ENCODE measurements at regions not wholly inside any gene's neighbourhood (a gene's known extent, or its start where the extent isn't known, plus 50 kb on each side); places are given as distances from the start of the nearest gene placed in this dataset.
"Not testable (repeated sequence)": the region's sequence is repeated elsewhere in the genome, so short reads cannot be mapped to it uniquely, and the experiment has no call there.

DNA sequence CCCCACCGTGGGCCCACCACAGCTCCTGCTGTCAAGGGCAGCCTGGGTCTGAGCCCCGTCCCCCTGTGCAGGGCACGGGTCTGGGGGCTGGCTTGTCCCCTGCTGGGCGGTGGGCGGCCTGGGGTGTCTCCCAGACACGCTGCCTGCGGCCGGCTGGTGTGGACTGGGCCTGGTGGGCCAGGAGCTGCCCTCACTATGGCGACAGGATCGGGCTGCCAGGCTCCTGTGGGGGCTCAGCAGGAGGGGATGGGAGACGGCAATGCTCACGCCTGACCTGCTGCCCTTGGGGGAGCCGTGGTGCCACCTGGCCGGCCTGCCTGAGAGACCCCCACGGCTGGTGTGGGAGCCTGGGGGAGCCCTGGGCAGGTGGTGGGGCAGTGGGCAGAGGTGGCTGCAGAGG is 156.1 kb downstream of the TMEM121 start:
- not testable (repeated sequence) for DNase-seq

DNA sequence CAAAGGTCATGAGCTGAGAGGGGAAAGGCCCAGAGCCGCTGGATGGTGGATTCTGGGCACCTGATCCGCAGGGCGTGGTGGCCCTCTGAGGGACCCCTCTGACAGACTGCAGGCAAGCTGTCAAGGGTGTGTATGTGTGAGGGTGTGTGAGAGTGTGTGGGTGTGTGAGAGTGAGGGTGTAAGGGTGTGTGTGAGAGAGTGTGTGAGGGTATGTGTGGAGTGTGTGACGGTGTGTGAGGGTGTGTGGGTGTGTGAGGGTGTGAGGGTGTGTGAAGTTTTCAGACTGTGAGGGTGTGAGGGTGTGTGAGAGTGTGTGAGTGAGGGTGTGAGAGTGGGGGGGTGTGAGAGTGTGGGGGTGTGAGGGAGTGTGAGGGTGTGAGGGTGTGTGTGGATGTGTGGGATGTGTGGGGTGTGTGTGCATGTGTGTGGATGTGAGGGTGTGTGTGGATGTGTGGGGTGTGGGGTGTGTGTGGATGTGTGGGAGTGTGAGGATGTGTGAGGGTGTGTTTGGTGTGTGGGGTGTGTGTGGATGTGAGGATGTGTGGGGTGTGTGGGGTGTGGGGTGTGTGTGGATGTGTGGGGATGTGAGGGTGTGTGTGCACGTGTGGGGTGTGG is 156.7 kb downstream of the TMEM121 start:
- DNase-seq, result no peak

DNA sequence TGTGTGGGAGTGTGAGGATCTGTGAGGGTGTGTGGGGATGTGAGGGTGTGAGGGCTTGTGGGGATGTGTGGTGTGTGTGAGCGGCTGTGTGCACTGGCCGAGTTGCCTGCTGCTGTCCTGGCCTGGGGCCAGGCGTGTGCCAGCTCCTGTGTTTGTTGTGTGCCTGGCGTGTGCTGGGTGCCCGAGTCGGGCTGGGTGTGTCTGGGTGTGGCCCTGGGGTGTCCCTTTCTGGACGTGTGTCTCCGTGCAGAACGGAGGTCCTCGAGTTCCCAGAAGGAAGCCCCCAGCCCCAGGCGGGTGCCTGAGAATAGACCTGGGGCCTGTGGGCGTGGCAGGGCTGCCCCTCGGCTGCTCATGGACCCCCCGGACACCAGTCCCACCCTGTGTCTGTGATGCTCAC is 157.7 kb downstream of the TMEM121 start:
- DNase-seq, result not testable (repeated sequence)

DNA sequence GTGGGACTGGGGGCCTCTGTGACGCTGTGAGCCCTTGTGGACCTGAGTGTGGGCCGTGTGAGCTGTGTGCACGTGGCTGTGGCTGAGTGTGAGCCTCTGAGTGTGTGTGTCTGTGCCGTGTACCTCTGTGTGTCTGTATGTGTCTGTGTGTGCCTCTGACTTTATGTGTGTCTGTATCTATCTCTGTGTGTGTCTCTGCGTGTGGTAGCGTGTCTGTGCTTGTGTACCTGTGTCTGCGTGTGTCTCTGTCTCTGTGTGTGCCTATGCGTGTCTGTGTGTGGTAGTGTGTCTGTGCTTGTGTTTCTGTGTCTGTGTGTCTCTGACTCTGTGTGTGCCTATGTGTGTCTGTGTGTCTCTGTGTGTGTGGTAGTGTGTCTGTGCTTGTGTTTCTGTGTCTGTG is 158.2 kb downstream of the TMEM121 start:
- not testable (repeated sequence) for DNase-seq

DNA sequence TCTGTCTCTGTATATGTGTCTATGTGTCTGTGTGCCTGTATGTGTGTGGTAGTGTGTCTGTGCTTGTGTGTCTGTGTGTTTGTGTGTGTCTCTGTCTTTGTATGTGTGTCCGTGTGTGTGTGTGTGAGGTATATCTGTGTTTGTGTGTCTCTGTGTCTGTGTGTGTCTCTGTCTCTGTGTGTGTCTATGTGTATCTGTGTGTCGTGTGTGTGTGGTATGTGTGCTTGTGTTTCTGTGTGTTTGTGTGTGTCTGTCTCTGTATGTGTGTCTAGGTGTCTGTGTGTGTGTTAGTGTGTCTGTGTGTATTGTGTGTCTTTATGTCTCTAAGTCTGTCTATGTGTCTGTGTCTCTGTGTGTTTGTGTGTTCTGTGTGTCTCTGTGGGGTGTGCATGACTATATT is 158.6 kb downstream of the TMEM121 start:
- DNase-seq, result no peak

DNA sequence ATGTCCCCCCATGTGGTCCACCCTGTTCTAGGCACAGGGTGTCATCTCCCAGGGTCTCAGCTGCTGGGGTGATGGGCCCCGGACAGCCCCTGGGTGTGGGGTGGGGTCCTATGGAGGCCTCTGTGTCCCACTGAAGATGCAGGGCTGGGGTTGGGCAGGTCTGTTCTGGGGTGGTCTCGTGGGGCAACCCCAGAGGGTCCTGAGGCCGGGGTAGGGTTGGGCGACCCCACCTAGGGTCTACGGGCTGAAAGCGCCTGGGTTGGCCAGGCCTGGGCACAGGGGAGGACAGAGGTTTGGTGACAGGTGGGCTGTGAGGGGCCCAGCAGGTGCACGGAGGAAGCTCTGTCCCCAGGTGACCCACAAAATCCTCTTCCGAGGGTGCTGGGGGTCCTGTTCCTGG is 159.2 kb downstream of the TMEM121 start:
- DNase-seq, result not testable (repeated sequence)

DNA sequence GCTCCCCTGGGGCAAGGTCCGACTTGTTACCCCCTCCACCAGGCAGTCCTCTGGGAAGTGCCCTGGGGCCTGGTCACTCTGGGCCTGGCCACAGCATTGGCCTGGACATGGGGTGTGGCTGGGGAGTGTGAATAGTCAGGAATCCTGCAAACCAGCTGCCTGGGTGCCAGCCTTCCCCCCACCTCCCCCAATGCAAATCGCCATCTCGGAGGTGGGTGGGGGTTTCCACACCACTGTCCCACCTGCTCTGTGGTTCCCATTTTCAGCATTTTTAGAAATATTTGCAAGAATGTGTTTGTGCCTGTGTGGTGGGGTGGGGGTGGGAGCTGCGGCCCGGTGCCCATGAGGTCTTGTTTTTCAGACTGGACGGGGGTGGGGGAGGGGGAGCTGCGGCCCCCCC is 159.7 kb downstream of the TMEM121 start:
- DNase-seq, result not testable (repeated sequence)

DNA sequence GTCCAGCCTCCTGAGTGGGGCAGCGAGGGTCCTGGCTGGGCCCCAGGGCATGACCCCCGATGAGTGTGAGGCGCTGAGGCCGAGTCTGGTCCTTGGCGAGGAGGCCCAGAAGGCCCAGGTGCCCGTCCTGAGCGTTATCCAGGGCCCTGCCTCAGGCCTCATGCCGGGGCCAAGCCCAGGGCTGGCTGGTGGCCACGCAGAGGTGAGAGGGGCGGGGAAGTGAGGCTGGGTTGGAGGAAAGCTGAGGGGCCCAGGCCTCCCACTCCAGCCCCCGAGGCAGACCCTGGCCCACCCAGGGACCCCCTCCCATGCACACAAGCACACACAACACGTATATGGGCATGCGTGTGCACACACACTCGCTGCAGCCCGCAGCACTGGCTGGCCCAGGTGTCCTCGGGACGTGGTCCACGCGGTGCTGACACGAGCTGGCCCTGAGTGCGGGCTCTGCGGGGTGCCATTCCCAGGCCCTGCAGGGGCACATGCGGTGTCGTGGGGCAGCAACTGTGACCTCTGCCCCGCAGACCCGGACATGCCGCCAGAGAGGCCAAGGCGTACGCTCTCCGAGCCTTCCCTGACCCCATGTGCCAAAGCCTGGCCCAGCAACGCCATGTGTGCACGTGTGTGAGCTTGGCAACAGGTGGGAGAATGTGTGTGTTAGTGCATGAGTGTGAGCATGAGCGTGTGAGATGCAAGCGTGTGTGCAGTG is 160.2 kb downstream of the TMEM121 start:
- not testable (repeated sequence) for DNase-seq

DNA sequence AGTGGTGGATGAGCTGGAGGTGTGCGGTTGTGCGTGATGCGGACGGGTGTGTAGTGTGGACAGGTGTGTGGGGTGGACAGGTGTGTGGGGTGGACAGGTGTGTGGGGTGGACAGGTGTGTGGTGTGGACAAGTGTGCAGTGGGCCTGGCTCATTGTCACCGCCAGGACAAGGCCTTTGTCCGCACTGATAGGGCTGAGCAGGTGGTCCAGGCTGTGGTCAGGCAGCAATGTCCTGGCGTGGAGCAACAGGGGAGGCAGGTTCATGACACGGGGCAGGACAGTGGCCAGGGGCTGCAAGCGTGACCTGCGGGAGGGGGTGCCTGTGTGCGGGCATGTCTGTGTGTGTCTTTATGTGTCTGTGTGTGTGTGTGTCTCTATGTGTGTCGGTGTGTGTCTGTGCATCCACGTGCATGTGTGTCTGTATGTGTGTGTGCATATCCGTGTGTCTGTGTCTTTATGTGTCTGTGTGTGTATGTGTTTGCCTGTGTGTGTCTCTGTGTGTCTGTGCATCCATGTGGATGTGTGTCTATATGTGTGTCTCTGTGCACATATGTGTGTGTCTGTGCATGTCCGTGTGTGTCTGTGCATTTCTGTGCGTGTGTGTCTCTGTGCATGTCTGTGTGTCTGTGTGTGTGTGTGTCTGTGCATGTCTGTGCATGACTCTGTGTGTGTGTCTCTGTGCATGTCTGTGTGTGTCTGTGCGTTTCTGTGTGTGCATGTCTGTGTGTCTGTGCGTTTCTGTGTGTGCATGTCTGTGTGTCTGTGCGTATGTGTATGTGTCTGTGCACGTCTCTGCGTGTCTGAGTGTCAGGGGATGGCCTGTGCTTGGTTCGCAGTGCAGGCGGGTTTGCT is 161.0 kb downstream of the TMEM121 start:
- not testable (repeated sequence) for DNase-seq

DNA sequence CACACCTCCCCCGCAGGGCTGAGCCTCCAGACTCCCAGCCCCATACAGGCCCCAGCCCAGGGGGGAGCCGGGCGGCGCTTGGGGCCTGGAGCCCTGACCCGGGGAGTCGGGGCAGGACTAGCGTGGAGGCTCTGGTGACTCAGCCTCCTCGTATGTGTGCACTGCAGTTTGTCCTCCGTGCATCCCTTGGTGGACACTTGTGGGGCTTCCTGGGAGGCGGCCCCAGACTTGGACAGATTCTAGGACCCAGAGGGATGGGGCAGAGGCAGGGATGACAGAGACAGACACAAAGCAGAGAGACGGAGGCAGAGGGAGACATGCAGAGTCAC is 161.6 kb downstream of the TMEM121 start:
- DNase-seq, result not testable (repeated sequence)

DNA sequence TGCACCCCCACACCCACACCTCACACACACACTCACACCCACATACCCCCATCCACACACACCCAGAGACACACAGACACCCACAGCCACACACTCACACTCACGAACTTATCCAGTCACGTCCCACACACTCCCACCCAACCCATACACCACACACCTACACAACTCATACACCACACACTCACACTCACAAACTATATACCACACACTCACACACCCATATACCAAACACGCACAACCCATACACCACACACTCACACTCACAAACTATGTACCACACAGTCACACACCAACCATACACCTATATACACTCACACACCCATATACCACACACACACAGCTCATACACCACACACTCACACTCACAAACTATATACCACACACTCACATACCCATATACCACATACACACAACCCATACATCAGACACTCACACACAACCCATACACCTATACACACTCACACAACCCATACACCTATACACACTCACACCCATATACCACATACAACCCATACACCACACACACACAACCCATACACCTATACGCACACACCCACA is 162.4 kb downstream of the TMEM121 start:
- not testable (repeated sequence) for DNase-seq

DNA sequence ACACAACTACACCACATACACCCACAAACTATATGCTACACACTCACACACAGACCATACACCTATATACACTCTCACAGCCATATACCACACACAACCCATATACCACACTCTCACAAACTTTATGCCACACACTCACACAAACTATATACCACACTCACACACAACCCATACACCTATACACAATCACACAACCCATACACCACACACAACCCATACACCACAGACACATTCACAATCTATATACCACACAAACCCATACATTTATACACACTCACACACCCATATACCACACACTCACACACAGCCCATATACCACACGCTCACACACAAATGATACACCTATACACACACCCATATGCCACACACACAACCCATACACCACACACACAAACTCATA is 163.3 kb downstream of the TMEM121 start:
- DNase-seq, result no peak

DNA sequence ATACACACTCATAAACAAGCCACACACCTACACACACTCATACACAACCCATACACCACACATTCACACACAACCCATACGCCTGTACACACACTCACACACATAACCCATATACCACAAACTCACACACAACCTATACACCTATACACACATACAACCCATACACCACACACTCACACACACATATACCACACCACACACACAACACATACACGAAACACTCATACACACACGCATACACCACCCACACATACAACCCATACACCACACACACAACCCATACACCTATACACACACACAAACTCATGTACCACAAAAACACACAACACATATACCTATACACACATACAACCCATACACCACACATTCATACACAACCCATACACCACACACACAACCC is 164.3 kb downstream of the TMEM121 start:
- no peak for DNase-seq

DNA sequence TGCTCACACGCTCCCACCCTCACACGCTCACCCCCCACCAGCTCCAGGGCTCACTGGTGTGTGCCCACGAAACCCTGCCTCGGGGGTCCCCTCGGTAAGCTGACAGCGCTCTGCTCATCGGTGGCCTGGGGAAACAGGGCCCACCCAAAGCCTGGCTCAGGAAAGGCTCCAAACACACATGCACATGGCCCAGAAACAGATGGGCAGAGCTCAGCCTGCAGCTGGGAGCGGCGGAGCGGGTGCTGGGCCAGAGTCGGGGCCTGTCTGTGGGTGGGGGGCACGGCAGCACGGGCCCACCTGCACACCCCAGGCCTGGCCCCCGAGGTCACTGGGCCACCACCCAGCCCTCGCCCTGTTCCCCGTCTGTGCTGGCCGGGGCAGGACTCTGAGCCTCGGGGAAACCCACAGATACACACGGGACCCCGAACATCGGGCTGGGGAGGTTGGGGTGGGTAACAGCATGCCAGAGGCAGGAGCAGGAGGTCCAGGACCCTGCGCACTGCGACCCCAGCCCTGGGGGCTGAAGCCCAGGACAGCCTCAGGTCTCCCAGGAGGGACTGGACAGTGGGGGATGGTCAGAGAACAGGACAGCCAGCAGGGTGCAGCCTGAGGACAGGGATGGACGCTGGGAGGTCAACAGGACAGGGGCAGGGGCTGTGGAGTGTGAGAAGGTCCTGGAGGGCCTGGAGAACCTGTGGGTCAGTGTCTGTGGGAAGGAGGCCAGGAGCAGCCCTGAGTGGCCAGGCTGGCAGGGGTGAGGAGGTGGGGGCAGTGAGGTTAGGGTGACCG is 165.1 kb downstream of the TMEM121 start:
- DNase-seq, result not testable (repeated sequence)

DNA sequence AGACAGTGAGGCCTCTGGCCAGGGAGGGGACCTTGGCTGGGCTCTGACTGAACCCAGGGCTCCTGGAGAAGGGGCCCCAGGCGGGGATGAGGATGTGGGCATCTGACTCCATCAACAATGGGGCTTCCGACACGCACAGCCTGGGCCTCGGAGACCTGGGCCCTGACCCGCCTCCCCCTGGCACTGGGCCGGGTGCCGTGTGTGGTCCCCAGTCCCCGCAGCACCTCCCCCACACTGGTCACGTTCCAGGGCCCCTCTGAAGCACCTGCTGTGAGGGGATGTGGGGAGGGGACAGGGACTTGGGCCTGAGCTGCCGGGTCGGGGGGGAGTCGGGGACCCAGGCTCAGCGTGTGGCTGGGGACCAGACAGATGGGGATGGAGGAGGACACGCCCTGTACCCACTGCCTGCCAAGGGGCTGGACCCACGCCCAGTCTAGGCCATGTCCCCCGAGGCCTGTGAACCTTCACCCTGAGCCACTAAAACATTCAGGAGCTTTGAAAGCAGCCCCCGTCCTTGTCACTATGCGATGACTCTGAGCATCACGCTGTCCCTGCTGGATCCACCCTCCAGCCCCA is 165.8 kb downstream of the TMEM121 start:
- not testable (repeated sequence) for DNase-seq

DNA sequence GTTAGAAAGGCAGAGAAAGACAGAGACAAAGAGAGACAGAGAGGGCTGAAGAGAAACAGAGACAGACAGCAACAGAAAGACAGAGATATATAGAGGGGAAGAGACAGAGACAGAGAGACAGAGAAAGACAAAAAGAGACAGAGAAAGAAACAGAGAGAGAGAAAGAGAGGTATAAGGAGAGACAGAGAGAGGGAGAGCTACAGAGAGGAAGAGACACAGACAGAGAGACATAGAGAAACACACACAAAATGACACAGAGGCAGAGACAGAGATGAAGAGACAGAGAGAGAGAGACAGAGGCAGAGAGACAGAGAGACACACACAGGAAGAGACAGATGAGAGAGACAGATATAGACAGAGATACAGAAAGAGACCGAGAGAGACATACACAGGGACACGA is 168.6 kb downstream of the TMEM121 start:
- DNase-seq, result no peak

DNA sequence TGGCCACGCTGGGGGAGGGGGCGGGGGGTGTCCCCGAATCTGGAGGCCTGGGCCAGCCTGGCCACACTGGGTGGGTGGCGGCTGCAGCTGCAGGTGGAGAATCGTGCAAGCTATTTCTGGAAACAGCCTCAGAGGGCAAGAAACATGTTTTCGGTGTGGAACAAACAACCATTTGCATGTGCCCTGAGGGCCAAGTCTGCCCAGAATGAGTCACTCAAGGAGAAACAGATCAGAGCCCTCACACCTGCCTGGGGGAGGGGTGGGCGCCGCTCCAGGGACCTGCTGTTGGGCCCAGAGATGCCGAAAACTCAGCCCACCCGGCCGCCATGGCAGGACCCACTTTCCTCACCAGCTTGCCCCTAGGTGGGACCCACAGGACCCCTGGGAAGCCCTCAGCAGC is 170.0 kb downstream of the TMEM121 start:
- not testable (repeated sequence) for DNase-seq

DNA sequence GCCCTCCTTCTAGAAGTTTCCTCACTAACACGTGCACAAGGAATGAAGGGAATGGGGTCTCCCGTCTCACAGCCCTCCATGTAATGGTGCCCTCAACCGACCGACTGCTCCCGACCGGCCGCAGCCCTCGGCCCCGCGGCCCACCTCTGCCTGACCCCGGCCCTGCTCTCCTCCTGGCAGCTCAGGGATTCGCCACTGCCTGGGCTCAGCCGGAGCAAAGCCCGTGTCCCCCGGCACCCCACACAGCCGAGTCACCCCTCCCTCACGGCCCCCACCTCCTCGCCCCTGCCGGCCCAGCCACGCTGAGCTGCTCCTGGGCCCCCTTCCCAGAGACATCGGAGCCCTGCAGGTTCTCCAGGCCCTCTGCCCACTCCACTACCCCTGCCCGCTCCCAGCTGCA is 171.0 kb downstream of the TMEM121 start:
- DNase-seq, result not testable (repeated sequence)

DNA sequence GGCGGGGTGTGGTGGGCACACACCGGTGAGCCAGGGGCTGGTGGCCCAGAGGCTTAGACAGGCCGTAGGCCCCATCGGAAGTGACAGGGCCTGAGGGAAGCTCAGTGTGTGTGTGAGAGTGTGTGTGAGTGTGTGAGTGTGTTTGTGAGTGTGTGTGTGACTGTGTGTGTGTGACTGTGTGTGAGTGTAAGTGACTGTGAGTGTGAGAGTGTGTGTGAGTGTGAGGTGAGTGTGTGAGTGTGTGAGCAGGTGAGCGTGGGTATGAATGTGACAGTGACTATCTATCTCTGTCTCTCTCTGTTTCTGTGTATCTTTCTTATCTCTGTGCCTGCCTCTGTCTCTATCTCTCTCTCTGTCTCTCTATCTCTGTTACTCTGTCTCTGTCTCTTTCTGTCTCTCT is 171.6 kb downstream of the TMEM121 start:
- not testable (repeated sequence) for DNase-seq

DNA sequence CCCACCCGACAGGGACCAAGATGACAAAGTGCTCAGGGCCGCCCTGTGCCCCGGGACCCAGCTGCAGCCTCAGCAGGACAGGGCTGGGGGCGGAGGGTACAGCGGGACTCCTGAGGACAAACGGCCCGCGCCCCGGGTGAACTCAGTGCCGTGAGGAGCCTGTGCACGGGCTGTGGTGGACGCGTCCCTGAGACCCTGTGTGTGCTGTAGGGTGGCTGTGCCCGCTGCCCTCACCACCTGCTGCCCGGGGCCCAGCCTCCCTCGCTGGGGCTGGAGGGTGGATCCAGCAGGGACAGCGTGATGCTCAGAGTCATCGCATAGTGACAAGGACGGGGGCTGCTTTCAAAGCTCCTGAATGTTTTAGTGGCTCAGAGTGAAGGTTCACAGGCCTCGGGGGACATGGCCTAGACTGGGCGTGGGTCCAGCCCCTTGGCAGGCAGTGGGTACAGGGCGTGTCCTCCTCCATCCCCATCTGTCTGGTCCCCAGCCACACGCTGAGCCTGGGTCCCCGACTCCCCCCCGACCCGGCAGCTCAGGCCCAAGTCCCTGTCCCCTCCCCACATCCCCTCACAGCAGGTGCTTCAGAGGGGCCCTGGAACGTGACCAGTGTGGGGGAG is 172.7 kb downstream of the TMEM121 start:
- DNase-seq, result not testable (repeated sequence)

DNA sequence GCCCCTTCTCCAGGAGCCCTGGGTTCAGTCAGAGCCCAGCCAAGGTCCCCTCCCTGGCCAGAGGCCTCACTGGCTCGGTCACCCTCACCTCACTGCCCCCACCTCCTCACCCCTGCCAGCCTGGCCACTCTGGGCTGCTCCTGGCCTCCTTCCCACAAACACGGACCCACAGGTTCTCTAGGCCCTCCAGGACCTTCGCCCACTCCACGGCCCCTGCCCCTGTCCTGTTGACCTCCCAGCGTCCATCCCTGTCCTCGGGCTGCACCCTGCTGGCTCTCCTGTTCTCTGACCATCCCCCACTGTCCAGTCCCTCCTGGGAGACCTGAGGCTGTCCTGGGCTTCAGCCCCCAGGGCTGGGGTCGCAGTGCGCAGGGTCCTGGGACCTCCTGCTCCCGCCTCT is 173.3 kb downstream of the TMEM121 start:
- DNase-seq, result not testable (repeated sequence)

DNA sequence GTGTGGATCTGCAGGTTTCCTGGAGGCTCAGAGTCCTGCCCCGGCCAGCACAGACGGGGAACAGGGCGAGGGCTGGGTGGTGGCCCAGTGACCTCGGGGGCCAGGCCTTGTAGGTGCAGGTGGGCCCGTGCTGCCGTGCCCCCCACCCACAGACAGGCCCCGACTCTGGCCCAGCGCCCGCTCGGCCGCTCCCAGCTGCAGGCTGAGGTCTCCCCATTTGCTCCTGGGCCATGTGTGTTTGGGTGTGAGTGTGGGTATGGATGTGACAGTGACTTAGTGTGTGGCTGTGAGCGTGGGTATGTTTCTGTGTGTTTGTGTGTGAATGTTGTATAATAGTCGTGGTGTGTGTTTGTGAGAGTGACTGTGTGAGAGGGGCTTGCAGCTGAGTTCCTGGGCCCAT is 173.8 kb downstream of the TMEM121 start:
- not testable (repeated sequence) for DNase-seq
